ENCODE measurements at regions not wholly inside any gene's neighbourhood (a gene's known extent, or its start where the extent isn't known, plus 50 kb on each side); places are given as distances from the start of the nearest gene placed in this dataset.

GRCh38 chr1:64396817-64397216 lies 73.1 kb upstream of the CACHD1 start:
- in situ Hi-C loops (cut with HindIII; ENCODE audit: low sequenced_read_pairs), result no loop called here
- no peak for TF ChIP-seq CTCF (IDR thresholded peaks at IDR 0.05; ENCODE audit: low read depth, low read length)
- DNase-seq (ENCODE audit: low read depth, low spot score), result no peak
- no peak overlapping the region for H3K4me3 ChIP-seq (ENCODE audit: low read depth, low read length)

GRCh38 chr1:64397541-64397940 lies 72.4 kb upstream of the CACHD1 start:
- no peak for TF ChIP-seq CTCF (IDR thresholded peaks at IDR 0.05; ENCODE audit: low read depth, low read length)
- no peak overlapping the region for H3K4me3 ChIP-seq (ENCODE audit: low read depth, low read length)
- in situ Hi-C loops (cut with HindIII; ENCODE audit: low sequenced_read_pairs), result no loop called here
- DNase-seq (ENCODE audit: low read depth, low spot score), result no peak

DNA sequence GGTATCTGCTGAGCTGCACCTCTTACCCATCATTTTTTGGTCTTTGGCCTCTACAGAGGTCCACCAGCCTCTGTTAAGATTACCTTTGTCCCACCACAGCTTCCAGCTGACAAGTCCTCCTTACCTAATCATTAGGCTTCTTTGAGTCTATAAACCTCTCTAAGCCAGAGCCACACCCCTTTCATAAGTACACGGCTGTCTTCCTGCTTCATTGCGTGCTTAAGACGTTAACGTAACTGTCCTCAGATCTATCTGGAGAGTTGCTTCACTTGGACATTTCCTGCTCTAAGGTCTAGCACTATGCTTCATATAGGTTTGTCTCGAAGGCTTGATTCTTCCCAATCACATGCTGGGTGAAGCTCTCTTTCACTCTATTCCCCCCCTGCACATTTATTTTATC lies 71.0 kb upstream of the CACHD1 start:
- H3K4me3 ChIP-seq (ENCODE audit: low read depth, low read length), result no peak overlapping the region
- DNase-seq (ENCODE audit: low read depth, low spot score), result no peak
- TF ChIP-seq CTCF (IDR thresholded peaks at IDR 0.05; ENCODE audit: low read depth, low read length), result no peak
- in situ Hi-C loops (cut with HindIII; ENCODE audit: low sequenced_read_pairs), result no loop called here

DNA sequence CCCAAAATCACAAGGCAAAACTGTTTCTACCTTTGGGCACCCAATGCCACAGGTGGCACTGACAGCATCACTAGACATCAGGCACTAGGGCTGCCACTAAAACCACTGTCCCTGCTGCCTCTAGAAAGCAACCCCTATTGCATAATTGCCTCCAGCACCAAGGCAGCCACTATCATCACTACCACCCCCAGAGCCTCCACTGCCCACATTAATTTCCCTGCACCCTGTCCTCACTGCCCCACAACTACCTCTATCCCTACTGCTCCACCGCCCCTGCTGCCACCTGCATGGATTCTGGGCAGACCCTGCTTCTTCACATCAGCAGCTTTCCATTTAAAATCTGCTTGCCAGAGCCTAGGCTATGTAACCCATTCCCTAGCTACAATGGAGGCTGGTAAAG lies 68.6 kb upstream of the CACHD1 start:
- TF ChIP-seq CTCF (IDR thresholded peaks at IDR 0.05; ENCODE audit: low read depth, low read length), result no peak
- DNase-seq (ENCODE audit: low read depth, low spot score), result no peak
- in situ Hi-C loops (cut with HindIII; ENCODE audit: low sequenced_read_pairs), result no loop called here
- no peak overlapping the region for H3K4me3 ChIP-seq (ENCODE audit: low read depth, low read length)

- DNase-seq (ENCODE audit: low read depth, low spot score), result no peak
- in situ Hi-C loops (cut with HindIII; ENCODE audit: low sequenced_read_pairs), result no loop called here
- no peak for TF ChIP-seq CTCF (IDR thresholded peaks at IDR 0.05; ENCODE audit: low read depth, low read length)
- H3K4me3 ChIP-seq (ENCODE audit: low read depth, low read length), result no peak overlapping the region
Measured at GRCh38 chr1:64403331-64403730, 66.6 kb upstream of the CACHD1 start.

DNA sequence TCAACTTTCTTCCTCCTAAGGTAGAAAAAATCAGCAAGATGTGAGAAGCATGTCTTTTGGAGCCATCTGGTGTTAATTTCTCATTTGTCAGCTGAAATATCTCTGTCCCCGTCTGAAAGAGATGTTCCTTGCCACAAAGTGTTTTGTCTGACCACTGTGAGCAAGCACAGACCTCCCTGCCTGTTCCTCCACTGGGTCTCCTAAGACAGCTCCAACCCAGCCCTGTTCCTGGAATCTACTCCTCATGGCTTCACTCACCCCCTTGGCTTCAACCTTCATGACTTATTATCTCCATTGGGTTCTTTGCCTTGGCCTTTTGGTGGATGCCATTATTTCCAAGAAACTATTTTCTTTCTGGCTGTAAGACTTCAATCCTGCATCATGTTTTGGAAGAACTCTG lies 65.7 kb upstream of the CACHD1 start:
- no peak overlapping the region for H3K4me3 ChIP-seq (ENCODE audit: low read depth, low read length)
- TF ChIP-seq CTCF (IDR thresholded peaks at IDR 0.05; ENCODE audit: low read depth, low read length), result no peak
- no peak for DNase-seq (ENCODE audit: low read depth, low spot score)
- in situ Hi-C loops (cut with HindIII; ENCODE audit: low sequenced_read_pairs), result no loop called here

- no peak for DNase-seq (ENCODE audit: low read depth, low spot score)
Measured at GRCh38 chr1:64405833-64406232, 64.1 kb upstream of the CACHD1 start.

More at GRCh38 chr1:64405833-64406232, 64.1 kb upstream of the CACHD1 start:
- no peak for TF ChIP-seq CTCF (IDR thresholded peaks at IDR 0.05; ENCODE audit: low read depth, low read length)
- H3K4me3 ChIP-seq (ENCODE audit: low read depth, low read length), result no peak overlapping the region
- in situ Hi-C loops (cut with HindIII; ENCODE audit: low sequenced_read_pairs), result no loop called here

All from astrocyte of the spinal cord (primary cell).